GM12864 (cell line): ENCODE measurements at regions not wholly inside any gene's neighbourhood (a gene's known extent, or its start where the extent isn't known, plus 50 kb on each side); places are given as distances from the start of the nearest gene placed in this dataset.

Source experiments
- DNase-seq: peaks from one replicate; pipeline ENCODE4 v3.0.0-alpha.2; 2011; ENCODE audit warnings: low read depth
- H3K4me3 ChIP-seq: 2 replicates; pipeline ENCODE4 v1.5.1; 2011; ENCODE audit warnings: mild to moderate bottlenecking, low read depth, low read length, control low read depth
- CTCF ChIP-seq: IDR thresholded peaks from 2 replicates; pipeline ENCODE4 v1.5.1; 2011; ENCODE audit warnings: low read depth, mild to moderate bottlenecking, moderate library complexity, low read length, control low read depth, inconsistent platforms; ENCODE audit errors: missing control alignments

- DNase-seq: no peak
- TF ChIP-seq CTCF: no peak
- H3K4me3 ChIP-seq: no peak overlapping the region
These were observed 51.0 kb upstream of the CHCHD3 start for GRCh38 chr7:133132906-133133305.

GRCh38 chr7:133134810-133135209 lies 52.9 kb upstream of the CHCHD3 start:
- no peak overlapping the region for H3K4me3 ChIP-seq
- TF ChIP-seq CTCF: no peak
- no peak for DNase-seq

- no peak overlapping the region for H3K4me3 ChIP-seq
- no peak for DNase-seq
- no peak for TF ChIP-seq CTCF
These were observed 53.6 kb upstream of the CHCHD3 start for GRCh38 chr7:133135451-133135850.

- peak; percentile 31 for TF ChIP-seq CTCF
- DNase-seq: no peak
These were observed 57.5 kb upstream of the CHCHD3 start for GRCh38 chr7:133139350-133139749.

DNA sequence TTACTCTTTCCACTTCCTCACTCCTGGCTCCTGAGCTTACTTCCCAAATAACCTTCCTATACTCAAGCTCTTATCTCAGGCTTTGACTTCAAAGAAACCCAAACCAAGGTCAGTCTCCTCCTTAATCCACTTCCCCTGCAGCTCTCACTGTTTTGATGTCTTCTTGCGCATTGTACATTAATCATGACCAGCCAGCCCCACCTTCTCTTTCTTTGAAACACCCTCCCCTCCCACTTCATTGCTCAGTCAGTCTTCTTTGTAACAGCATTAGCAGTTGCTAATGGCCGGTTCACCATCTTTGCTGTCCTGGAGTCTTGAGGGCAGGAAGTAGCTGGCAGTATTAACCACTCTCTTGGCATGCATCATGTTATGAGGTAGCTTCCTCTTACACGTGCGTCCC lies 57.9 kb upstream of the CHCHD3 start:
- TF ChIP-seq CTCF: no peak
- DNase-seq: no peak
- no peak overlapping the region for H3K4me3 ChIP-seq

More at GRCh38 chr7:133139350-133139749, 57.5 kb upstream of the CHCHD3 start:
- no peak overlapping the region for H3K4me3 ChIP-seq

DNA sequence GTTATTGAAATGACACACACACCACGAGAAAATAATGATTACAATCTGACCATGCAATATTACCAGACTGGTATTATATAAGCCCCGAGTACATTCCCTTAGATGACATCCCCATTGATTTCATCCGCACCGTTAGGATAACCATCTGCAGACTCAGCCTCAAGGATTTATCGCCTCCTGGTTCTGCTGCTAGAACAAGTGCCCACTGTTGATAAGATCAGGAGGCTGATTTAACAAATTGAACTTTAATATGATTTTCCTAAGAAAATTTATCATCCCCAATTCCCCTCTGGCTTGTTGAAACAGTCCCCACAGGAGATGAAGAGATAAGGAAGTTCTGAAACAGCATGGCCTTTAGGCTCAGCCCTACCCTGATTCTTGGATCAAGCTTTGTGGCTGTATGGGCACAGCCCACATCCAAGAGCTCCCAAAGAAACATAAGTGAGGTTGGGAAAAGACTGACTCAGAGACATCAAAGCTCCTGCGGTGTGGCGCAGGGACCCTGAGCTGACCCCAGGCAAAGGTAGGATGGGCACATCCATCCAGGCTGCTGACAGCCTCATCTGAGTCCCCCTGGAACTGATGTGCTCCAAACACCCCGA lies 59.2 kb upstream of the CHCHD3 start:
- no peak for TF ChIP-seq CTCF
- no peak for DNase-seq

GRCh38 chr7:133150760-133151159 lies 68.9 kb upstream of the CHCHD3 start:
- no peak overlapping the region for H3K4me3 ChIP-seq
- no peak for TF ChIP-seq CTCF
- DNase-seq: no peak

More for the DNA sequence above, 59.2 kb upstream of the CHCHD3 start:
- no peak overlapping the region for H3K4me3 ChIP-seq
